Liver (tissue), 3 donors: ENCODE measurements at regions not wholly inside any gene's neighbourhood (a gene's known extent, or its start where the extent isn't known, plus 50 kb on each side); places are given as distances from the start of the nearest gene placed in this dataset.

Experiments
- ATF3 ChIP-seq: IDR thresholded peaks from 2 replicates; pipeline ENCODE4 v1.6.1; 2016; ENCODE audit warnings: antibody characterized with exemption
- GABPA ChIP-seq, 2 donors: IDR thresholded peaks in 1 of 2; conservative IDR thresholded peaks in 1 of 2; 2 replicates each; pipeline ENCODE4 v1.6.1; 2016; ENCODE audit warnings: antibody characterized with exemption in 2 of 2, mild to moderate bottlenecking in 1 of 2, moderate library complexity in 1 of 2
- HNF4A ChIP-seq, 2 donors: conservative IDR thresholded peaks; 2 replicates each; pipeline ENCODE4 v1.6.1; 2016; ENCODE audit warnings: antibody characterized with exemption in 2 of 2, mild to moderate bottlenecking in 2 of 2
- MAX ChIP-seq: IDR thresholded peaks from 2 replicates; pipeline ENCODE4 v1.6.1; 2016; ENCODE audit warnings: antibody characterized with exemption
- NR2F2 ChIP-seq: IDR thresholded peaks from 2 replicates; pipeline ENCODE4 v1.6.1; 2016; ENCODE audit warnings: antibody characterized with exemption
- RAD21 ChIP-seq, 2 donors: IDR thresholded peaks; 2 replicates each; pipeline ENCODE4 v1.6.1; 2016; ENCODE audit warnings: antibody characterized with exemption in 2 of 2, mild to moderate bottlenecking in 2 of 2
- REST ChIP-seq: IDR thresholded peaks from 2 replicates; pipeline ENCODE4 v1.6.1; 2016; ENCODE audit warnings: antibody characterized with exemption, mild to moderate bottlenecking
- TAF1 ChIP-seq: conservative IDR thresholded peaks from 2 replicates; pipeline ENCODE4 v1.6.1; 2016; ENCODE audit warnings: antibody characterized with exemption, mild to moderate bottlenecking
- YY1 ChIP-seq: IDR thresholded peaks from 2 replicates; pipeline ENCODE4 v1.6.1; 2016; ENCODE audit warnings: antibody characterized with exemption, mild to moderate bottlenecking
- TF ChIP-seq, protein P1 (sequence below): fragments of 150-350 bp; IDR thresholded peaks from 2 replicates; pipeline ENCODE4 v1.5.1; 2017; ENCODE audit warnings: improper control_type of control experiment, low read depth, low read length; ENCODE audit not compliant: missing input control
- TF ChIP-seq, protein P2 (sequence below): IDR thresholded peaks from 2 replicates; pipeline ENCODE4 v1.6.1; 2016; ENCODE audit warnings: antibody characterized with exemption
- donor health status: healthy.
- donor health status: healthy.

GRCh38 chr2:217723981-217724380 is 278.8 kb downstream of the TNS1 start:
- TF ChIP-seq ATF3, result no peak
- TF ChIP-seq HNF4A (conservative IDR thresholded peaks at IDR 0.05), result no peak
- TF ChIP-seq YY1, result no peak
- TF ChIP-seq MAX, result no peak
- TF ChIP-seq, protein P1, sequence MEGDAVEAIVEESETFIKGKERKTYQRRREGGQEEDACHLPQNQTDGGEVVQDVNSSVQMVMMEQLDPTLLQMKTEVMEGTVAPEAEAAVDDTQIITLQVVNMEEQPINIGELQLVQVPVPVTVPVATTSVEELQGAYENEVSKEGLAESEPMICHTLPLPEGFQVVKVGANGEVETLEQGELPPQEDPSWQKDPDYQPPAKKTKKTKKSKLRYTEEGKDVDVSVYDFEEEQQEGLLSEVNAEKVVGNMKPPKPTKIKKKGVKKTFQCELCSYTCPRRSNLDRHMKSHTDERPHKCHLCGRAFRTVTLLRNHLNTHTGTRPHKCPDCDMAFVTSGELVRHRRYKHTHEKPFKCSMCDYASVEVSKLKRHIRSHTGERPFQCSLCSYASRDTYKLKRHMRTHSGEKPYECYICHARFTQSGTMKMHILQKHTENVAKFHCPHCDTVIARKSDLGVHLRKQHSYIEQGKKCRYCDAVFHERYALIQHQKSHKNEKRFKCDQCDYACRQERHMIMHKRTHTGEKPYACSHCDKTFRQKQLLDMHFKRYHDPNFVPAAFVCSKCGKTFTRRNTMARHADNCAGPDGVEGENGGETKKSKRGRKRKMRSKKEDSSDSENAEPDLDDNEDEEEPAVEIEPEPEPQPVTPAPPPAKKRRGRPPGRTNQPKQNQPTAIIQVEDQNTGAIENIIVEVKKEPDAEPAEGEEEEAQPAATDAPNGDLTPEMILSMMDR, result no peak
- no peak for TF ChIP-seq GABPA (IDR thresholded peaks at IDR 0.05 in 1 of 2, conservative IDR thresholded peaks at IDR 0.05 in 1 of 2)
- TF ChIP-seq, protein P2, sequence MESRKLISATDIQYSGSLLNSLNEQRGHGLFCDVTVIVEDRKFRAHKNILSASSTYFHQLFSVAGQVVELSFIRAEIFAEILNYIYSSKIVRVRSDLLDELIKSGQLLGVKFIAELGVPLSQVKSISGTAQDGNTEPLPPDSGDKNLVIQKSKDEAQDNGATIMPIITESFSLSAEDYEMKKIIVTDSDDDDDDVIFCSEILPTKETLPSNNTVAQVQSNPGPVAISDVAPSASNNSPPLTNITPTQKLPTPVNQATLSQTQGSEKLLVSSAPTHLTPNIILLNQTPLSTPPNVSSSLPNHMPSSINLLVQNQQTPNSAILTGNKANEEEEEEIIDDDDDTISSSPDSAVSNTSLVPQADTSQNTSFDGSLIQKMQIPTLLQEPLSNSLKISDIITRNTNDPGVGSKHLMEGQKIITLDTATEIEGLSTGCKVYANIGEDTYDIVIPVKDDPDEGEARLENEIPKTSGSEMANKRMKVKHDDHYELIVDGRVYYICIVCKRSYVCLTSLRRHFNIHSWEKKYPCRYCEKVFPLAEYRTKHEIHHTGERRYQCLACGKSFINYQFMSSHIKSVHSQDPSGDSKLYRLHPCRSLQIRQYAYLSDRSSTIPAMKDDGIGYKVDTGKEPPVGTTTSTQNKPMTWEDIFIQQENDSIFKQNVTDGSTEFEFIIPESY, result no peak
- TF ChIP-seq TAF1, result no peak
- no peak for TF ChIP-seq NR2F2
- no peak for TF ChIP-seq RAD21 (IDR thresholded peaks at IDR 0.05)
- TF ChIP-seq REST, result no peak
